Endothelial cell of umbilical vein (primary cell): ENCODE measurements at regions not wholly inside any gene's neighbourhood (a gene's known extent, or its start where the extent isn't known, plus 50 kb on each side); places are given as distances from the start of the nearest gene placed in this dataset.

Experiments used
- EZH2 ChIP-seq: IDR thresholded peaks from 2 replicates; pipeline ENCODE4 v1.6.1; 2012; ENCODE audit warnings: borderline replicate concordance, low read depth, mild to moderate bottlenecking, moderate library complexity, low read length, inconsistent platforms; ENCODE audit not compliant: severe bottlenecking
- MYC ChIP-seq: IDR thresholded peaks from one replicate; pipeline ENCODE4 v1.6.1; 2011; ENCODE audit warnings: mild to moderate bottlenecking, low read depth, low read length
- POLR2A ChIP-seq: IDR thresholded peaks from 2 replicates; pipeline ENCODE4 v1.6.1; 2012; ENCODE audit warnings: low read depth, mild to moderate bottlenecking, control low read depth, low read length
- POLR2AphosphoS5 ChIP-seq: IDR thresholded peaks from 2 replicates; pipeline ENCODE4 v1.6.1; 2012; ENCODE audit warnings: low read depth, mild to moderate bottlenecking, control low read depth, low read length, moderate library complexity; ENCODE audit not compliant: insufficient read depth
- TF ChIP-seq, protein P1 (sequence below), 2 donors: IDR thresholded peaks; 1 replicate in 1 of 2; 2 replicates in 1 of 2; pipeline ENCODE4 v1.5.1; 2011; ENCODE audit warnings: low read length in 2 of 2, mild to moderate bottlenecking in 2 of 2, moderate library complexity in 2 of 2, control low read depth in 1 of 2, inconsistent platforms in 1 of 2, low read depth in 1 of 2; ENCODE audit not compliant: insufficient read depth in 1 of 2; ENCODE audit errors: extremely low read depth in 1 of 2

DNA sequence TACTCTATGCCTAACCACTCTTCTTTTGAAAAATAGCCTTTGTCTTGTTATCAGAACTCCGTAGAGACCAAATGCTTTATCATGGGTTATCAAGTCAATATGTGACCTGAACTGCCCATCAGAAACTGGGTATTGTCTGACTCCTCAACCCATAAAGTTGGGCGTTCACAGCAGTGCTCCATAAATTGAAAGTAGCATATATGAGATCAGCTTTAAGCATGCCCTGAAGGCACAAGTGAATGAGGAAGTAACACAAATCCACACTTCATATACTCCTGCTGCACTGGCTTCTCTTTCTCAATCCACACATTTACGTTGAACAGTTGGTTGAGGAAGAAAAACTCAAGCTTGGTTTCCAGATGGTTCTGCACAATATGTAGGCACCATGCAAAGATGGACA is 1106.0 kb downstream of the STIM2 start:
- no peak for TF ChIP-seq POLR2AphosphoS5
- no peak for TF ChIP-seq MYC
- TF ChIP-seq POLR2A, result no peak
- TF ChIP-seq EZH2, result no peak
- TF ChIP-seq, protein P1, sequence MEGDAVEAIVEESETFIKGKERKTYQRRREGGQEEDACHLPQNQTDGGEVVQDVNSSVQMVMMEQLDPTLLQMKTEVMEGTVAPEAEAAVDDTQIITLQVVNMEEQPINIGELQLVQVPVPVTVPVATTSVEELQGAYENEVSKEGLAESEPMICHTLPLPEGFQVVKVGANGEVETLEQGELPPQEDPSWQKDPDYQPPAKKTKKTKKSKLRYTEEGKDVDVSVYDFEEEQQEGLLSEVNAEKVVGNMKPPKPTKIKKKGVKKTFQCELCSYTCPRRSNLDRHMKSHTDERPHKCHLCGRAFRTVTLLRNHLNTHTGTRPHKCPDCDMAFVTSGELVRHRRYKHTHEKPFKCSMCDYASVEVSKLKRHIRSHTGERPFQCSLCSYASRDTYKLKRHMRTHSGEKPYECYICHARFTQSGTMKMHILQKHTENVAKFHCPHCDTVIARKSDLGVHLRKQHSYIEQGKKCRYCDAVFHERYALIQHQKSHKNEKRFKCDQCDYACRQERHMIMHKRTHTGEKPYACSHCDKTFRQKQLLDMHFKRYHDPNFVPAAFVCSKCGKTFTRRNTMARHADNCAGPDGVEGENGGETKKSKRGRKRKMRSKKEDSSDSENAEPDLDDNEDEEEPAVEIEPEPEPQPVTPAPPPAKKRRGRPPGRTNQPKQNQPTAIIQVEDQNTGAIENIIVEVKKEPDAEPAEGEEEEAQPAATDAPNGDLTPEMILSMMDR (IDR thresholded peaks at IDR 0.05; ENCODE audit: extremely low read depth in 1 of 2, insufficient read depth in 1 of 2, low read depth in 1 of 2, low read length in 2 of 2), result no peak
